HG03439 (cell line): ENCODE measurements at regions not wholly inside any gene's neighbourhood (a gene's known extent, or its start where the extent isn't known, plus 50 kb on each side); places are given as distances from the start of the nearest gene placed in this dataset.

Experiments
- ATAC-seq: cut with Tn5 transposase; IDR thresholded peaks from one replicate; pipeline ENCODE4 v1.9.1; 2021; ENCODE audit warnings: mild to moderate bottlenecking, moderate library complexity; ENCODE audit not compliant: unreplicated experiment

DNA sequence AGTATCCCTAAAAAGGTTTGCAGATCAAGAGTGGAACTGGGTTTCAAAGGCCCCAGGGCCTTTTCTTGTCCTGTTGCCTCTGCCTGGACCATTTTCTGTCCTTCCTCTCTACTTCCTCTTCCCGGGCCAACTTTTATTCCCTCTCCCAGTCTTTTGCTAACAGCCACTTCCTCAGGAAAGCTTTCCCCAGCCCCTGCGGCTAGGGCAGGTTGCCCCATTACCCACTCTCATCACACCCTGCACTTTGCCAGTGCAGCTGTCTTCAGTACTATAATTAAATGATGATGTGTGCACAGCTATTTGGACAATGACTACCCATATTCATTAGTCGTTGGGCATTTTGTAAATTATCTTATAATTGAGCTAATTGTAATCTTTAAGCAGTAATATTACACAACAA lies 150.5 kb upstream of the THBS1 start:
- no peak for ATAC-seq

DNA sequence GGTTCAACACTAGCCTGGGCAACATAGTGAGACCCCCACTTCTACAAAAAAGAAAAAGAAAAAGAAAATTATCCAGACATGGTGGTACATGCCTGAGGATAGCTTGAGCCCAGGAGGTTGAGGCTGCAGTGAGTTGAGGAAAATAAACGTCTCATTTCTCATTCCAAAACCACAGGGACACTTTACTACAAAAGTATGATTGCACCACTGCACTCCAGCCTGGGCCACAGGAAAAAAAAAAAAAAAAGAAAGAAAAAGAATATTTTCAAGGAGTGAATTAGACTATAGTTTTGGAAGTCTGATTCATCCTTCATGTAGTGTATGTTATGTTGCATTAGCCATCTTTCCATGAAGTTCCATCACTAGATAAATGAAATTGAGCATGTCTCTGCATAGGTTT lies 149.5 kb upstream of the THBS1 start:
- no peak for ATAC-seq

GRCh38 chr15:39432026-39432425 lies 148.9 kb upstream of the THBS1 start:
- no peak for ATAC-seq

DNA sequence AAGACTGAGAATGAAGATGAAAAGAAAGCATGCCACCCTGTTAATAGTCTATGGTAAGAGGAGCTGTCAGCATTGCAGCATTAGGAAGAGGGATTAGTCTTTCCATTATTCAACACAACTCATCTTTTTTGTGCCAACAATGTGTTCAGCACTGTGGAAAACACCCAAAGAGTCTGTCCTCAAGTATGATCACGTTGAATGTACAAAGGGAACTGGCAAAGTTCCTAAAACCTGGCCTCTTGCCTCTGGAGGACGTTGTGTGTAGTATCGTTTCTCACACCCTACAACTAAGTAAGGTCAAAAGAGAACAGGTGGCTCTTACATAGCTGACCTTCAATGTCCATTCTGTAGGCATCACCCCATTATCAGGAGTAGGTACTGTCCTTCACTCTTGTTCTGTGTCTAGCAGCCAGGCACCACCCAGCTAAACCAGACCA lies 147.9 kb upstream of the THBS1 start:
- no peak for ATAC-seq

- no peak for ATAC-seq
These were observed 147.5 kb upstream of the THBS1 start for GRCh38 chr15:39433376-39433775.

- ATAC-seq = no peak
These were observed 146.7 kb upstream of the THBS1 start for GRCh38 chr15:39434163-39434562.

DNA sequence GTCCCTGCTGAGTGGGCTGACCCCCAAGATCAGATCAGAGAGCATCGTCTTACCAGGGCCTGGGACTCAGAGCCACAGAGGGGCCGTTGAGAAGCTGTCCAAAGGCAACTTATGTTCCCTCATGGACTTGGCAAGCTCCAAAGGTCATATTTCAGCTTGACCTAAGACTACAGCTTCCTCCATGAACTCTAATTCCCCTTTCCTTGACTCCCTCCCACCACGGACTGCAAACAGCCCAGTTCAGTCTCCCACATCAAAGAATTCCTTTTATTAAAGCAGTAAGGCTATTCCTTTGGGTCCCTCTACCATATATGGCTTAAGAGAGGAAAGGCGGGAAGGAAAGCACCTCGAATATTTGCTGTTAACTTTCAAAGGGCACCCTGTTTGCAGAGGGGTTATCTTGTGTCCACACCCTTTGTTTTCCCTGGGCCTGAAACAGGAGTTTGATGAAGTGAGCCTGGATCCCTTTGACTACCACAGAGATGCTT lies 146.1 kb upstream of the THBS1 start:
- ATAC-seq = no peak

GRCh38 chr15:39435244-39435643 lies 145.6 kb upstream of the THBS1 start:
- ATAC-seq = no peak

GRCh38 chr15:39438260-39438659 lies 142.6 kb upstream of the THBS1 start:
- no peak for ATAC-seq

GRCh38 chr15:39438799-39439592 lies 141.9 kb upstream of the THBS1 start:
- ATAC-seq = no peak

- ATAC-seq = no peak
These were observed 138.0 kb upstream of the THBS1 start for GRCh38 chr15:39442898-39443297.

DNA sequence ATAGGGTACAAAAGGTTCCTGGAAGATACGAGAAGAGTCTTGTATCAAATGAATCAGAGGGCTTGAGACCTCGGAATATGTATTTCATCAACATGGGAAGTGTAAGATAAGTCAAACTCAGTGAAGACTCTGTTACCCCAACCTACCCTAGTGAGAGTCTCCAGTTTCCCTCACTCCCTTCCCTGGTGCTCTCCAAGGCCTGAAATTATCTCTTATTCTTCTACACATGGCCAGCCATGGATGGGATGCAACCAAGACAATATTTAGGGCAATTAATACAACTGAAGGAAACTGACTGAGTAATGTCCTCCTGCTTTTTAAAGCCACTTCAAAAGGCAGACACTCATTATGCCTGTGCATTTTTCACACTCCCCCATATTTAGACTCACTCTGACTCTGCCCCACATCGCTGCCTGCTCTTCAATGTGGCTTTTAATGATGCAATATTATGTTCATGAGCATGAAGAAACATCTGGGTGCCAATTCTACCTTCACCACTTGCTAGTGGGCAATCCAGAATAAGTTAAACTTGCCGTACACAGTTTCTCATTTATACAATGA lies 137.1 kb upstream of the THBS1 start:
- no peak for ATAC-seq

GRCh38 chr15:39444735-39445470 lies 136.0 kb upstream of the THBS1 start:
- no peak for ATAC-seq

DNA sequence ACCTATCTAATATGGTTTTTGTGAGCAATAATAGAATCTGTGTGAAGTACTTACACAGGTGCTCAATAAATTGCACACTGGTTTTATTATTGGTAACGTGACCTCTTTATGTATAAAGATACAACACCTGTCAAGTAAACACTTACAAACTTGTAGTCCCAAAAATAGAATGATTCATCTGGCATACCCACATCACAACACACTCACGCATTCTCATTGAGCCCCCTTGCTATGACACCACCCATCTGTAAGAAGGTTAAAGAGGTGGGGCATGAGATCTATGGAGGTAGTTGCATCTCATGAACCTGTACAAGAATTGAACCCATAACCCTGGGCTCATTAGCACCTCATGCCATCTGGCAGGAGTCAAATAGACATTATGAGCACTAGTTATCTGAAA lies 134.9 kb upstream of the THBS1 start:
- no peak for ATAC-seq

DNA sequence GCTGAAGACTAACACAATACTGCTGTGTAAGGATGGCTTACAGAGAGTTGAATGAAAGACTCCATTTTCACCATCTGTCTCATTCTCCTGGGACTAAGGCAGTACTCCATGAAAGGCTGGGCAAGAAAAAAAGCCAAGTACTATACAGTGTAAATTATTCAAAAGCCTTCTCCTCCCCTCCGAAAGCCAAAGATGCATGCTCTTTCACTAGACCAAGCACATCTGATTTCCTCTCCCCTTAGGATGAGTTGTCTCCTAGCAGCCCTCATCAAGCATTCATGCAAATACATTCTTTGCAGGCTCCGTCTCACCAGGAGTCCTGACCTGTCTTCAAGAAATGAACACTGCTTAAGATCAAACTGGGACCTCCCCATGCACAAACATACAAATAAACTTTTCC lies 133.5 kb upstream of the THBS1 start:
- no peak for ATAC-seq

DNA sequence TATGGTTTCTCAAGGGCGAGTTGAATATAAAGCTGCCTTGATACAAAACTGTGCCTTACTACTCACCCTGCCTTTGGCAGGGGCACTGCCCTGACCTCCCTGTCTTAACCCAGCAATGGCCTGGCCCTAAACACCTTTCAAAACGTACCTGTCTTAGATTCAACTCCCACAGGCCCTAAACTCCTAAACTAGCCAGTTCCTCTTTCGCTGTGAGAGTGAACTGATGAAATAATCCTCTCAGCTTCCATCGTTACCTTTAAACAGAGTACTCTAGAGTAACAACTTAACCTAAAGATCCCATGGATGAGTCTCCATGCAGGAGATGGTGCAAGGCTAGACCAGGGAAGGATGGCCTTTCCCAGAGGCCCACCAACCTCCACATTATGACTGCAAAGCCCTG lies 133.0 kb upstream of the THBS1 start:
- no peak for ATAC-seq

DNA sequence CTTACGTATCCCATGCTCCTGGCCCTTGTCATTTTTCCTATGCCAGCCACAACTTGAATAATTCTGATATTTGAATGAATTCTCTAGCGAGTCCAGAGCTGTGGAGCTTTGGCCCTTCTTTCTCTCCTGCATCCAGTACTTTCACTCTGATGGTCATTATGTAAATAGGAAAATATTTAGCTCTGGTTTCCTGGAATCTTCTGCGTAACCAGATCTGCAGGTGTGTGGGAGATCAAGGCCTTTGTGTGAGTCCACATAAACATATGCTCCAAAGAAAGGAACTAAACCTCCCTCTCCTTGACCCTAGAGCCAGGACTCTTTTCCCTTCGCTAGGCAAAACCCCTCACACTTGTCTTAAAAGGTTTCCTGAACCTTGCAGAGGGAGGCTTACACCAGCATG lies 132.5 kb upstream of the THBS1 start:
- no peak for ATAC-seq

- ATAC-seq = no peak
These were observed 129.7 kb upstream of the THBS1 start for GRCh38 chr15:39451121-39451688.

DNA sequence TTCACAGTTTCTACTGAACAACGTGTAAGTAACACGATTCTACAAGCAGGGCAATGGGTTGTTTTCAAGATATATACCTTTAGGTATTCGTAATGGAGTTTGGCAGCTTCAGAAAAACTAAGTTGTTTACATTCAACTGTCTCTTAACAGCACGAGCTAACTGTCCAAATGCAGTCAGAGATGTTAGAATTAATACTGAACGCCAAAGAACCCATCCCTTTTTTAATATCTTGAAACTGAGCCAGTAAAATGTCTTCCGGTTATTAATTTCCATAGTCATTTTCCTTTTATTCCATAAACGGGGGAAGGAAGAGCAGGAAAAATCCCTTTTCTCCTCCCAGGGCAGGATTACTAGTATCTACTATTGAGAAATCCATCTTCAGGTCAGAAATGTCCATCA lies 129.0 kb upstream of the THBS1 start:
- no peak for ATAC-seq

DNA sequence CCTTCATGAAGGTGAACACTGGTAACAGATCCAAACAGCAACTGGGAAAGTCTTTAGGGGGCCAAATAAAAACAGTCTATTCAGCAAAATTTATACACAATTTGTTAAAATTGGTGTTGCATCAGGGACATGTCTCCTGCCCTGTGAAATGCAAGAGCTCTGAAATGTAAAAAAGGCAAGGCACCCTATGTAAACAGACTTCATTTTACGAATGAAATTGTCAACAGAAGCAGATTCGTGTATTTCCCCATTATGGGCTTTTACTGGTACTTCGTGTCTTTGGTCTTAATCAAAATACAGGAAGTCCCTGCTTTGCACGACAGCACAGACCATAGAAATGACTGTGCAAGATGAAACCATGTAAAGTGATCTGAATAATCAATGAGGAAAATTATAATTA lies 127.3 kb upstream of the THBS1 start:
- ATAC-seq = peak; percentile 81

- ATAC-seq = no peak
These were observed 126.5 kb upstream of the THBS1 start for GRCh38 chr15:39454189-39454986.
